ENCODE measurements at regions not wholly inside any gene's neighbourhood (a gene's known extent, or its start where the extent isn't known, plus 50 kb on each side); places are given as distances from the start of the nearest gene placed in this dataset.

- TF ChIP-seq POLR2A (IDR thresholded peaks at IDR 0.05; ENCODE audit: low read length) (no peak), CTCF (IDR thresholded peaks at IDR 0.05) (no peak), TP53 (CRISPR knock-in tag; IDR thresholded peaks at IDR 0.05) (no peak), REST (IDR thresholded peaks at IDR 0.05) (no peak), ESRRA (IDR thresholded peaks at IDR 0.05; ENCODE audit: borderline replicate concordance, low read length) (no peak), CEBPB (IDR thresholded peaks at IDR 0.05) (no peak), JUN (IDR thresholded peaks at IDR 0.05) (no peak), ZNF302 (CRISPR knock-in tag; IDR thresholded peaks at IDR 0.05) (no peak), RNF2 (IDR thresholded peaks at IDR 0.05; ENCODE audit: borderline replicate concordance, low read depth) (no peak), MAZ (IDR thresholded peaks at IDR 0.05; ENCODE audit: borderline replicate concordance, low read depth, low read length) (no peak), BHLHE40 (IDR thresholded peaks at IDR 0.05; ENCODE audit: low read depth, low read length) (no peak), POLR2AphosphoS2 (conservative IDR thresholded peaks at IDR 0.05; ENCODE audit: low read length) (no peak)
- TF ChIP-seq, protein P1, sequence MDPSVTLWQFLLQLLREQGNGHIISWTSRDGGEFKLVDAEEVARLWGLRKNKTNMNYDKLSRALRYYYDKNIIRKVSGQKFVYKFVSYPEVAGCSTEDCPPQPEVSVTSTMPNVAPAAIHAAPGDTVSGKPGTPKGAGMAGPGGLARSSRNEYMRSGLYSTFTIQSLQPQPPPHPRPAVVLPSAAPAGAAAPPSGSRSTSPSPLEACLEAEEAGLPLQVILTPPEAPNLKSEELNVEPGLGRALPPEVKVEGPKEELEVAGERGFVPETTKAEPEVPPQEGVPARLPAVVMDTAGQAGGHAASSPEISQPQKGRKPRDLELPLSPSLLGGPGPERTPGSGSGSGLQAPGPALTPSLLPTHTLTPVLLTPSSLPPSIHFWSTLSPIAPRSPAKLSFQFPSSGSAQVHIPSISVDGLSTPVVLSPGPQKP (IDR thresholded peaks at IDR 0.05; ENCODE audit: low read depth, low read length): no peak
- TF ChIP-seq, protein P2, sequence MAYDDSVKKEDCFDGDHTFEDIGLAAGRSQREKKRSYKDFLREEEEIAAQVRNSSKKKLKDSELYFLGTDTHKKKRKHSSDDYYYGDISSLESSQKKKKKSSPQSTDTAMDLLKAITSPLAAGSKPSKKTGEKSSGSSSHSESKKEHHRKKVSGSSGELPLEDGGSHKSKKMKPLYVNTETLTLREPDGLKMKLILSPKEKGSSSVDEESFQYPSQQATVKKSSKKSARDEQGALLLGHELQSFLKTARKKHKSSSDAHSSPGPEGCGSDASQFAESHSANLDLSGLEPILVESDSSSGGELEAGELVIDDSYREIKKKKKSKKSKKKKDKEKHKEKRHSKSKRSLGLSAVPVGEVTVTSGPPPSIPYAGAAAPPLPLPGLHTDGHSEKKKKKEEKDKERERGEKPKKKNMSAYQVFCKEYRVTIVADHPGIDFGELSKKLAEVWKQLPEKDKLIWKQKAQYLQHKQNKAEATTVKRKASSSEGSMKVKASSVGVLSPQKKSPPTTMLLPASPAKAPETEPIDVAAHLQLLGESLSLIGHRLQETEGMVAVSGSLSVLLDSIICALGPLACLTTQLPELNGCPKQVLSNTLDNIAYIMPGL (CRISPR knock-in tag; IDR thresholded peaks at IDR 0.05; ENCODE audit: borderline replicate concordance): no peak
Measured at GRCh38 chr4:33998291-33998690, 2246.0 kb downstream of the ARAP2 start.
